IPS DF 4.7 (cell line): ENCODE measurements at regions not wholly inside any gene's neighbourhood (a gene's known extent, or its start where the extent isn't known, plus 50 kb on each side); places are given as distances from the start of the nearest gene placed in this dataset.
"Not testable (repeated sequence)": the region's sequence is repeated elsewhere in the genome, so short reads cannot be mapped to it uniquely, and the experiment has no call there.

ENCODE experiments used
- DNase-seq: peaks from one replicate; pipeline ENCODE4 v3.0.0-alpha.2; 2013; ENCODE audit warnings: low spot score; ENCODE audit errors: extremely low read depth

- no peak for DNase-seq
Observed at GRCh38 chr7:82566752-82567151, 123.2 kb upstream of the CACNA2D1 start.

DNA sequence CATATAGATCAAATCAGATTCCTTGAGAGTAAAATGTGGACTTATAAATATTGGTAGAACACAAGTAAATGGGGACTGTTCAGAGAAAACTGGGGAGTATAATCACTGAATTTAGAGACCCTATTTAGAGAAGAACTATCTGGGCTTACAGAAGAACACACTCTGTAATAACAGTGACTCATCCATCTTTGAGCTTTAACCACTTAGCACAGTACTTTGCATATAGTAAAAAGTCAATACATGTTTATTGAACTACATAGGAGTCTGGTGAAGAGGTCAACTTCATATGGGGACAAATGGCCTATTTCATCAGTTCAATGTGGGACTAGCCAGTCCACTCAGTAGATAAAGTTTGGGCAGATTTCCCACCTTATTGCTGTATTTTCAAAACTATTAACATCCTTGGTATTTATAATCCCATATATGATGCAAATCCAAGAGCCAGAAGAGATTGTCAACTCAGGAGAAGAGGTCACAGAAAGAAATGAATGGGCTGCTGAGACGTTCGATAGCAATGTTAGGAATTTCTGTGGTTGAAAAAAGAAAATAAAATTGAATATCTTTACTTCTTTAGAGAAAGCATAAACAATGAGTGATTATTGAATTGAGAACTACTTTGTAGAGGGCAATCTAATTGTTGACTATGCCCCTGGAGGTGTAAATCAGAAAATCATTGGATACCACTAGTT is 119.3 kb upstream of the CACNA2D1 start:
- no peak for DNase-seq

- DNase-seq = no peak
Observed at GRCh38 chr7:82559193-82559805, 115.7 kb upstream of the CACNA2D1 start.

GRCh38 chr7:82549616-82550285 is 106.2 kb upstream of the CACNA2D1 start:
- DNase-seq = no peak

DNA sequence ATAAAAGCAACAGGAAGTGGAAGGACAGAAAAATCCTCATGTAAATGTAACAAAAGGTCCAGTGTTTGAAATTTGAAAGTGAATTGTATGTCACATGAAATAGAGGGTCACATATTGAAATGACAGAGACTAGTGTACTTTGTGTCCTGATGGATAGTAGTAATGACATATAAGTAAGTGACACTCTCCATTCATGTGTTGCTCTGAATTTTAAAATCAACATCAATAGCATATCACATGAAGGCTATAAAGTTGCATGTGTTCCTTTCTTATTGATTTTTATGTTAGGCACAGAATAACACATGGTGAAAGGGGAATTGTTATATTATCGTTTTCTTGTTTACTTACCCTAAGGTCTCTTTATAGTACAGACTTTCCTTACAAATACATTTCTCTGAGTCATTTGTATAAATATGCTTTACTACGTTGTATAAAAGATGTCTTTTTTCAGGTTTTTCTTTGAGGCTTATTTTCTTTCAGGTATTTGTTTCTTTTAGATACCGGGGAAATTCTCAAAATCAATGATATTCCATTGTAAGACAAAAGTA is 104.6 kb upstream of the CACNA2D1 start:
- DNase-seq = no peak

- no peak for DNase-seq
Observed at GRCh38 chr7:82542665-82543064, 99.1 kb upstream of the CACNA2D1 start.

DNA sequence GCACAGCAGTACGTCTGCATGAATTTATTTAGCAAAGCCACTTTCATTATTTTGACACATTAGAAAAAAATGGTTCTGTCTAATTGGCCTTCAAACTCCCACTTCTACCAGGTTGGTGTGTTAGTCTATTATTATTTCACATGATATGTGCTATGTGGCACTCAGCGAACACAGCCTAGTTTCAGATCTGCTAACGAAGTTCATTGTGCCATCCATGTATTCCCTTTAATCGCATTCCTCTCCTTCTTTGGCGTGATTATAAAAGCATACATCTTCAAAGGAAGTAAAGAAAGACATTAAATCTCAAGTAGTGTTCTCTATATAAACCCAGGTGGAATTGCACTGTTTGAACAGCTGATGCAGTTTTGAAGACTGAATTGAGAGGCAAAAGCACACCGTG is 96.4 kb upstream of the CACNA2D1 start:
- DNase-seq = no peak

DNA sequence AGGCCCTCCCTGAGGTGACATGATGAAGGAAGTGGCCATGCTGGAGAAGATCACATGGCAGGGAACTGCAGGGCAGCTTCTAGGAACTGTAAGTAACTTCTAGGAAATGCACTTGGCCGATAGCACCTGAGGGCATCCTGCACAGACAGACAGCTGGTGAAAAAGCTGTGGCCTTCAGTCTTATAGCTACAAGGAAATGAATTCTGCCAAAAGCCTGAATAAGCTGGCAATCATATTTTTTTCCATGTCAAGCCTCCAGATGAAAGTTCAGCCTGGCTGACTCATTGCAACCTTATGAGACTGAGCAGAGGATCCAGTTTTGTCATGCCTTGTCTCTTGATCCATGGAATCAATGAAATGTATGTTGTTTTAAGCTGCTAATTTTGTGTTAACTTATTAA is 91.1 kb upstream of the CACNA2D1 start:
- DNase-seq = no peak

DNA sequence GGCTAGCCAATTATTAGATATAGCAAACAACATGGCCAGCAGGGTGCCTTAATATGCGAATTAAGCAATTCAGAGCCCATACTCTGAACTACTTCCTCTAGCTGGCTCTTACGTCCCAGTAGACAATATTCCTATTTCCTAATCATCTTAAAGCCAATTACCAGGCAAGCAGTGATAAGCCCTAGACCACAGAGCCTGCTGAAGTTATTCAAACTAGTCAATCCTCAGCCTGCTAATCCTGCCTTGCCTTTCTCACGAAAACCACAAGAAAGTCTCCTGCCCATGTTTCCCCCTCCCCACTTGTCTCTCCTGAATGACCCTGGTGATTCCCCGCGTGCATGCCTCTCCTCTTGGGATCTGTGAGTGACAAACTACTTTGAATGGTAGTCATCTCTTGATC is 86.8 kb upstream of the CACNA2D1 start:
- no peak for DNase-seq

DNA sequence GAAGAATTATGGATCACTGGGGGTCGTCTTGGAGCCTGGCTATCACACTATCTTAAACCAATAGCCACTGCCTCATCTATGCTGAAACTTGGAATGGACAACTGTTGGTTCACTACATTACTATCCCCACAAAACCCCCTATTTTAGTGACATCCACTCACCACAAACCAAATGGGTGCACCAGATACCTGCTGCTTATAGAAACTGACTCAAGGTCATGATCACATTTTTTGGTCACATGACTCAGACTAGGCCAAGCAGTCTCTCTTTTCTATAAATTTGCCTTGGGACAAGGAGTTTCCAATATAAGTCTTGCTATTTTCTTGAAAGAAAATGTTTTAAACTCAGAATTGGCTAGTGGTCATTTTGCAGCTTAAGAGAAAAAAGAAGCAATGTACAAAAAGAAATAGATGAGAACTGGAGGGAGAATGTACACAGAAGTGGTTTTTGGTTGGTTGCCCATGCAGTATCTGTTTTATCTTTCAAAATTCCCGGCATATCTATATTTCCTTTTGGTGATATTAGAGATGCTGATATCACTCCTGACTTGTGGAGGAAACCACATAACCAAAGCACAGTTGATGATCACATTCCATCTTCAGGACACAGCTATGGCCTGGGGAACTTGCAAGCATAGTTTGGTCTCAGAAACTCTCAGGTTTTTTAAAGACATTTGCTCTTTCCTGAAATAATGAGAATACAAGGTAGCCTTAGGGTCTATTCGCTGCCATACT is 85.2 kb upstream of the CACNA2D1 start:
- DNase-seq = no peak

- DNase-seq = no peak
Observed at GRCh38 chr7:82527851-82528250, 84.3 kb upstream of the CACNA2D1 start.

GRCh38 chr7:82521906-82522445 is 78.4 kb upstream of the CACNA2D1 start:
- no peak for DNase-seq

- no peak for DNase-seq
Observed at GRCh38 chr7:82517050-82517449, 73.5 kb upstream of the CACNA2D1 start.

GRCh38 chr7:82511542-82511941 is 68.0 kb upstream of the CACNA2D1 start:
- DNase-seq = no peak

- no peak for DNase-seq
Observed at GRCh38 chr7:82507976-82508677, 64.5 kb upstream of the CACNA2D1 start.

- no peak for DNase-seq
Observed at GRCh38 chr7:82507365-82507975, 63.9 kb upstream of the CACNA2D1 start.

- DNase-seq = no peak
Observed at GRCh38 chr7:82506702-82507101, 63.1 kb upstream of the CACNA2D1 start.

DNA sequence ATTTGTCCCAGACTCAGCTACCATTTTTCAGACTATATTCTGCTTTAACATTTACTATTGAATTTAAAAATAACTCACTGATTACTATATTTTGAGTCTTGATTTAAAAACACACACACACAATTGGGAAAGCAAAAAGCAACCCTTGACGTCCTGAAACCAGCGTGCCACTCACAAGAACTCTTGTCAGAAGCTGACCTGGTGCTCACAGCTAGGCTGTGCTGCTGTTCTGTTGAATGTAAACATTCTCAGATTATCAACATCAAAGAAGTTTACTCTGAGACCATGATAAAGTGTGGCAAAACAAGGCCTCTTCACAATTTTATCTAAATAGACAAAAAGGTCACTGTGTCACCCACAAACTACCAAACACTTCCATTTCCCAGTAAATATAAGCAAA is 62.6 kb upstream of the CACNA2D1 start:
- no peak for DNase-seq

GRCh38 chr7:82501346-82501745 is 57.8 kb upstream of the CACNA2D1 start:
- no peak for DNase-seq

DNA sequence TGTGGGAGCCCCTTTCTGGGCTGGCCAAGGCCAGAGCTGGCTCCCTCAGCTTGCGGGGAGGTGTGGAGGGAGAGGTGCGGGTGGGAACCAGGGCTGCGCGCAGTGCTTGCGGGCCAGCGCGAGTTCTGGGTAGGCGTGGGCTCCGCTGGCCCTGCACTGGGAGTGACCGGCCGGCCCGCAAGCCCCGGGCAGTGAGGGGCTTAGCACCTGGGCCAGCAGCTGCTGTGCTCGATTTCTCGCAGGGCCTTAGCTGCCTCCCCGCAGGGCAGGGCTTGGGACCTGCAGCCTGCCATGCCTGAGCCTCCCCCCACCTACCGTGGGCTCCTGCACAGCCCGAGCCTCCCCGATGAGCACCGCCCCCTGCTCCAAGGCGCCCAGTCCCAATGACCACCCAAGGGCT is 56.0 kb upstream of the CACNA2D1 start:
- not testable (repeated sequence) for DNase-seq
